HG03520 (cell line): ENCODE measurements at regions not wholly inside any gene's neighbourhood (a gene's known extent, or its start where the extent isn't known, plus 50 kb on each side); places are given as distances from the start of the nearest gene placed in this dataset.

ENCODE experiments used
- ATAC-seq: cut with Tn5 transposase; IDR thresholded peaks from one replicate; pipeline ENCODE4 v1.9.1; 2021; ENCODE audit warnings: mild to moderate bottlenecking, moderate library complexity; ENCODE audit not compliant: unreplicated experiment

- ATAC-seq, result no peak
These were observed 138.6 kb upstream of the TSC22D2 start for GRCh38 chr3:150269526-150269925.

GRCh38 chr3:150268426-150269391 lies 139.4 kb upstream of the TSC22D2 start:
- ATAC-seq, result no peak

GRCh38 chr3:150267288-150267687 lies 140.8 kb upstream of the TSC22D2 start:
- no peak for ATAC-seq

- ATAC-seq, result no peak
These were observed 142.8 kb upstream of the TSC22D2 start for GRCh38 chr3:150265305-150265704.

- ATAC-seq, result no peak
These were observed 143.4 kb upstream of the TSC22D2 start for GRCh38 chr3:150264561-150265279.

GRCh38 chr3:150261958-150262357 lies 146.1 kb upstream of the TSC22D2 start:
- no peak for ATAC-seq

- ATAC-seq, result no peak
These were observed 146.7 kb upstream of the TSC22D2 start for GRCh38 chr3:150261418-150261817.

GRCh38 chr3:150260398-150260710 lies 147.7 kb upstream of the TSC22D2 start:
- no peak for ATAC-seq

- no peak for ATAC-seq
These were observed 148.3 kb upstream of the TSC22D2 start for GRCh38 chr3:150259526-150260397.

GRCh38 chr3:150256782-150257181 lies 151.3 kb upstream of the TSC22D2 start:
- ATAC-seq, result no peak

- no peak for ATAC-seq
These were observed 151.8 kb upstream of the TSC22D2 start for GRCh38 chr3:150256318-150256717.

- ATAC-seq, result no peak
These were observed 152.3 kb upstream of the TSC22D2 start for GRCh38 chr3:150255826-150256225.

- ATAC-seq, result no peak
These were observed 152.7 kb upstream of the TSC22D2 start for GRCh38 chr3:150255413-150255812.

GRCh38 chr3:150254309-150254708 lies 153.8 kb upstream of the TSC22D2 start:
- ATAC-seq, result no peak

- no peak for ATAC-seq
These were observed 154.5 kb upstream of the TSC22D2 start for GRCh38 chr3:150253622-150254021.

GRCh38 chr3:150252462-150252861 lies 155.6 kb upstream of the TSC22D2 start:
- ATAC-seq, result no peak

- ATAC-seq, result no peak
These were observed 156.7 kb upstream of the TSC22D2 start for GRCh38 chr3:150251187-150252062.

- no peak for ATAC-seq
These were observed 158.2 kb upstream of the TSC22D2 start for GRCh38 chr3:150249779-150250470.

- ATAC-seq, result no peak
These were observed 159.0 kb upstream of the TSC22D2 start for GRCh38 chr3:150248888-150249681.
